SKM-1 treated with dmso at 0.1 percent for 144 hours (cell line): ENCODE measurements at regions not wholly inside any gene's neighbourhood (a gene's known extent, or its start where the extent isn't known, plus 50 kb on each side); places are given as distances from the start of the nearest gene placed in this dataset.

Source experiments
- DNase-seq: peaks from one replicate; lab custom pipeline; 2025; ENCODE audit not compliant: unreplicated experiment; lab: John Stamatoyannopoulos, UW

GRCh38 chr9:80883426-80883825 is 805.9 kb downstream of the TLE1 start:
- no peak for DNase-seq

GRCh38 chr9:80881940-80882339 is 807.4 kb downstream of the TLE1 start:
- no peak for DNase-seq

- no peak for DNase-seq
Measured at GRCh38 chr9:80881320-80881719, 808.0 kb downstream of the TLE1 start.

GRCh38 chr9:80878556-80878955 is 810.8 kb downstream of the TLE1 start:
- no peak for DNase-seq

GRCh38 chr9:80875947-80876346 is 813.4 kb downstream of the TLE1 start:
- DNase-seq = no peak

- DNase-seq = no peak
Measured at GRCh38 chr9:80874276-80874675, 815.1 kb downstream of the TLE1 start.

GRCh38 chr9:80873861-80874260 is 815.5 kb downstream of the TLE1 start:
- DNase-seq = no peak

GRCh38 chr9:80871596-80871995 is 817.8 kb downstream of the TLE1 start:
- DNase-seq = no peak

- no peak for DNase-seq
Measured at GRCh38 chr9:80867731-80868130, 821.6 kb downstream of the TLE1 start.

GRCh38 chr9:80866576-80867227 is 822.6 kb downstream of the TLE1 start:
- DNase-seq = no peak

- DNase-seq = no peak
Measured at GRCh38 chr9:80866121-80866520, 823.2 kb downstream of the TLE1 start.

- no peak for DNase-seq
Measured at GRCh38 chr9:80843028-80843427, 846.3 kb downstream of the TLE1 start.

- DNase-seq = no peak
Measured at GRCh38 chr9:80842389-80842788, 847.0 kb downstream of the TLE1 start.

- no peak for DNase-seq
Measured at GRCh38 chr9:80841888-80842287, 847.5 kb downstream of the TLE1 start.

GRCh38 chr9:80839821-80840675 is 849.3 kb downstream of the TLE1 start:
- no peak for DNase-seq

GRCh38 chr9:80836013-80836412 is 853.3 kb downstream of the TLE1 start:
- no peak for DNase-seq

- DNase-seq = no peak
Measured at GRCh38 chr9:80831751-80832150, 857.6 kb downstream of the TLE1 start.

GRCh38 chr9:80811656-80812055 is 877.7 kb downstream of the TLE1 start:
- DNase-seq = no peak

GRCh38 chr9:80811003-80811402 is 878.3 kb downstream of the TLE1 start:
- no peak for DNase-seq

GRCh38 chr9:80806671-80807070 is 882.7 kb downstream of the TLE1 start:
- DNase-seq = no peak

GRCh38 chr9:80804873-80805272 is 884.5 kb downstream of the TLE1 start:
- DNase-seq = no peak

GRCh38 chr9:80797831-80798688 is 891.3 kb downstream of the TLE1 start:
- no peak for DNase-seq
